ENCODE measurements at regions not wholly inside any gene's neighbourhood (a gene's known extent, or its start where the extent isn't known, plus 50 kb on each side); places are given as distances from the start of the nearest gene placed in this dataset.
"Not testable (repeated sequence)": the region's sequence is repeated elsewhere in the genome, so short reads cannot be mapped to it uniquely, and the experiment has no call there.

- DNase-seq, result peak; percentile 12
These were observed 66.3 kb downstream of the FAM72C start for GRCh38 chr1:143905214-143906179.

DNA sequence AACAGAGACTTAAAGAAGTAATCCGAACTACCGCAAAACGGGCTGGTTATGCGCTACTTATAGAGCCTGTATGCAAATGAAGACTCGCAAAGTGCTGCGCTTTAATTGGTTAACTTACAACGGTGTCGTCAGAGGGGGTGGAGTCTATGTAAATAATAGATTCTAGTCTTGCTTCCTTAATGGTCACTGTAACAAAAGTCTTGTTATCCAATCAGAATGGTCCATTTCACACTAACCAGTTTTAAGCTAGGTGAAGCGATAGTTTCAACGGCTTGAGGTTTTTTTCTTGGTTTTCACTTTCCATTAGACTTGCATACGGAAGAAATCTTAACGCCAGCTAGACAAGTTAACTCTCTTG is 67.2 kb downstream of the FAM72C start:
- not testable (repeated sequence) for DNase-seq

- DNase-seq, result not testable (repeated sequence)
These were observed 67.7 kb downstream of the FAM72C start for GRCh38 chr1:143903899-143904621.

DNA sequence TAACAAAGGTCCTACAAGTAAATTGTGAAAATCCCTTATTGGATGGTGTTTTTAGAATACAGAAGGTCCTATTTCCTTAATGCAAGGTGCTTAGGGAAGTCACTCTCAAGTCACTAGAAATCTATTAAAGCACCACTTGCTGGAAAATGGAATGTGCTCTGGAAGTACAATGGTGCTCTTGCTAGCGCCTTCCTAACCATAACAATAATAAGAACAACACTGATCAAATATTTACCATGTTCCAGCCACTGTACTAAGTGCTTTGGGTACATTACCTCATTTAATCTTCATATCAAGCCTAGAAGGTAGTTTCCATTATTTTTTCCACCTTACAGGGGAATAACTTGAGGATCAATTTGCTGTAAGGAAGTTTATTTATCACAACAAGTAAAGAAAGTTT is 75.4 kb downstream of the FAM72C start:
- not testable (repeated sequence) for DNase-seq

- peak; percentile 58 for DNase-seq
These were observed 86.7 kb downstream of the FAM72C start for GRCh38 chr1:143884932-143885574.

- peak; percentile 42 for DNase-seq
These were observed 87.3 kb downstream of the FAM72C start for GRCh38 chr1:143884532-143884931.

DNA sequence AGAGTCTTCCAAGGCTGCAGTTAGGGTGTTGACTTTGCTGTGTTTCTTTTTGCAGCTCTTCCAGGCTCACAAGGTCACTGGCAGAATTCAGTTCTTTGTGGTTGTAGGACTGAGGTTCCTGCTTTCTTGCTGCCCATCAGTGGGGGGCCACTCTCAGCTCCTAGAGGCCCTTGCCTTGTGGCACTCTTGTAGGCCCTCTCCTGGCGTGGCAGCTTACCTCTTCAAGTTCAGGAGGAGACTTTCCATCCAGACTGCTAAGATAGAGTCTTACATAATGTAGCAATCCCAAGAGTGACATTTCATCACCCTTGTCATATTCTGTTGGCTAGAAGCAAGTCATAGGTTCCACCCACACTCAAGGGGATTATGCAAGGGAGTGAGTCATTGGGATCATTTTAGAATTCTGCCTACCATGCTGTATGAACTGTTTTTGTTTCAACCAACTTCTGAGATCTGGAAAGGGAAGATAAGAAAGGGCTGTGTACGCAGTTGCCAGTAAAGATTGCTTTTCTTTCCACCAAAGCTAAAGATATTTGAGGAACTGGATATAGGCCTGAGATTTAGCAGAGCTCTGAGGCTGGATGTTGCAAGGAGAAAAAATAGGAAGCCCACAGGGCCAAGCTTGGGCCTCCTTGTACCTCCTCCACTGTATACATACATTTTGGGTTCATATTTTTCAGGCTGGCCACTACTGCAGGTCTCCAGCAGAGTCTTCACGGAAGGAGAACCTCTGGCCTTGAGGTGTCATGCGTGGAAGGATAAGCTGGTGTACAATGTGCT is 91.8 kb downstream of the FAM72C start:
- not testable (repeated sequence) for DNase-seq

DNA sequence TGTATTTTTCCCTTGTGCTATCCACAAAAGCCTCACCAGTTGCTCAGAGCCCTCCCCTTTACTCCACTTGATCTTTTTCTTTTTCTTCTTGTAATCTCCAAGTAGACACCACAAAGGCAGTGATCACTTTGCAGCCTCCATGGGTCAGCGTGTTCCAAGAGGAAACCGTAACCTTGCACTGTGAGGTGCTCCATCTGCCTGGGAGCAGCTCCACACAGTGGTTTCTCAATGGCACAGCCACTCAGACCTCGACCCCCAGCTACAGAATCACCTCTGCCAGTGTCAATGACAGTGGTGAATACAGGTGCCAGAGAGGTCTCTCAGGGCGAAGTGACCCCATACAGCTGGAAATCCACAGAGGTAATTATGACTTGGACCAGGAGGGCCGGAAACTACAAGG is 95.8 kb downstream of the FAM72C start:
- DNase-seq, result not testable (repeated sequence)

- DNase-seq, result not testable (repeated sequence)
These were observed 97.2 kb downstream of the FAM72C start for GRCh38 chr1:143874625-143875024.

DNA sequence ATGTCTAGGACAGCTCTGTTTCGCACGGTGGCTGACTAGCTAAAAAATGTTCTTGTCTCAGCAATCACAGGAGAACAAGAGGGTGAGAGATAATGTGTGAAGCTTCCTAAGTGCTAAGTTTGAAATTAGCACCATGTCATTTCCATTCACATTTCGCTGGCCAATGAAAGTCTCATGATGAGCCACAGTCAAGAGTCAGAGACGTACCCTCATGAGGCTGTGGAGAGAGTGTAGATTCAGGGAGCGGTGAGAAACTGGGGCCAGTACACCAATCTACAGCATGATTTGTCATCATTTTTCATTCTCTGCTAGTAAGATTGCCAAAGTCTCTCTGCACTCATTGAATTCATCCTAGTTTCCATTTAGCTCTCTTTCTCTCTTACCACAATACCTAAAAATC is 98.1 kb downstream of the FAM72C start:
- DNase-seq, result not testable (repeated sequence)

DNA sequence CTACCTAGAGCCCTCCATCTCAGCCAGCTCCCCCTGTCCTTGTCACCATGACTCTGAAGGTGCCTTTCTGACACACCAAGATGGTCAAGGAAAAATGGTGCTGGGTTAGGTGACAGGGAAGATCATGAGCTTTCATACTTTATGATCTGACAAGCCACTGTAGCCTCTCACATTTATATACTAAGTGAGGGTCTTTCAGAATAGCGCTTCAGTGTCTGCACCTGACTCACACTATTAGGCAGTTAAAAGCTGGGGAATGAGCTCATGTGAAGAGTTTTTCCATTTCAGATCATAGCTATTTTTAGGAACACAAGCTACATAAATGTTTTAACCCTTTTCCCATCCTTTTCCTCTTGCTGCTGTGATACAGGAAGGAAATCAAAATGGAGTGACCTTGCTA is 101.4 kb downstream of the FAM72C start:
- DNase-seq, result not testable (repeated sequence)

GRCh38 chr1:143867590-143868220 is 104.1 kb downstream of the FAM72C start:
- not testable (repeated sequence) for DNase-seq

DNA sequence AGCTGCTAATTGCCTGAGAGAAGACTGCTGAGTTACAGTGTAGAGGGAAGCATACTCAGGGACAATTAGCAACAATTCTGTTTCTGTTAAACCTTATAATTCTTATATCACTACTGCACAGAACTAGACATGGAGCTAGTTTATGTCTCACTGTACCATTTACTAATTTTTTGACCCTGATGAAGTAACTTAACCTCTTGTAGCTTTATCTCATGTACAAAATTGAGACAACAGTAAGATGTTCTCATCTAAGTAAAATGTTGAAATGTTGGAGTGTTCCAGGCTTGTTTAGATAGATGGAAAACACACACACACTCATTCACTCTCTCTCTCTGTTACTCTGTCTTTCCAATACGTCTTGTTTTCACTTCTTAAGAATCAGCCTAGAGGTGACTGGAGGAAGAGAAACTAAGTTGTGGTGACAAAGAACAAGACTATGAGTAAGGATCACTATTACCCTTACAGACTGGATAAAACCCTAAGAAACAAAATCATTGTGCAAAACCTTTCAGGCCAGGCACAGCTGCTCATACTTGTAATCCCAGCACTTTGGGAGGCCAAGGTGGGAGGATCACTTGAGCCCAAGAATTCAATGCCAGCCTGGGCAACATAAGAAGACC is 107.8 kb downstream of the FAM72C start:
- DNase-seq, result not testable (repeated sequence)

GRCh38 chr1:143862722-143863121 is 109.1 kb downstream of the FAM72C start:
- DNase-seq, result not testable (repeated sequence)

DNA sequence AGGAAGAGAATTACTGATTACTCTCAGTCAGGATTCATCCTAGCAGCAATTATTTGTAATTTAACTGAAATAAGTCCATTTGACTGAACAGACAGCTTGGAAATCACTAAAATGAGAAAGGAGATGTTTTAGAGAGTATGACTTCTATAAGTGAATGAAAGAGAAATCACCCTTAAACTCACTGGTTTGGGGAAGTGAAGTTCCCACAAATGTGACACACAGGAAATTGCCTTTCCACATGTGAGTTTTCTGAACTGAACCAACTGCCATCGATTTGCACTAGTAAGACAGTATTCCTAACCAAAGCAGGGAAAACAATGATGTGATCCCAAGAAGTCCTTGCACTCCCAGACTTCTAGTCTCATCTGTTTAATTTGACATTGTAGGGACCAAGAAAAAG is 110.5 kb downstream of the FAM72C start:
- DNase-seq, result not testable (repeated sequence)

DNA sequence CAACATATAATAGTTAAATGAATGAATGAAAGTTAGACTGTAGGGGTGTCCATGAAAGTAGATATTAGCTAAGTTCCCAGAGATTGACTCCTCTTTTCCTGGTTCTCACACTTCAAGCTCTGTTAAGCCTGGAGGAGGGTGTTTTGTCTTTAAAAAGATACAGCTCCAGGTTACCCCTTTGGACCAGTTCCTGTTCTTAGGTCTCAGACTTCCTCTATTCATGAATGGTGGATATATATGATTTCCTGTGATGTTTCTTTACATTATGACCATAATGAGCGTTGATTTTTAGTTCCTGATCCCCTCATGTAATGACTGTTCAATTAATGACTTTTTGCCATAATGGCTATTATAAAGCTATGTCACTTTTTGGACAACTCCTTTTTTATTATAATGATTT is 115.9 kb downstream of the FAM72C start:
- not testable (repeated sequence) for DNase-seq

DNA sequence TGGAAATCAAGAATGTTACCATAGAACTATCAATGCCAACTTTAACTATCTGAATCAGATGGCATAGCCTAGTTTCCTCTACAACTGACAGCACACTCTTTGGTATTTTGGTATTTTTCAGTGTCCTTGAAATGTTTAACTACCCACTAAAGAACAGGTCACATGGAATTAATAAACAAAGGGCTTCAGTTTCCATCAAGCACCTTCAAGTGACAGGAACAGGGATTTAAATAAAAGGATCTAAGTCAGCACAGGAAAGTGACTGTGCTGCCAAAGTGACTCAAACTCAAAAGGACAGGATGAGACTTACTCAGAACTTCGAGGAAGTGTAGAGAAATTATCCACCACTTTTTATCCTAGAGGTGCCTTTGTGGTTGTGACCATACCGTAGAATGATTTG is 117.7 kb downstream of the FAM72C start:
- DNase-seq, result not testable (repeated sequence)

DNA sequence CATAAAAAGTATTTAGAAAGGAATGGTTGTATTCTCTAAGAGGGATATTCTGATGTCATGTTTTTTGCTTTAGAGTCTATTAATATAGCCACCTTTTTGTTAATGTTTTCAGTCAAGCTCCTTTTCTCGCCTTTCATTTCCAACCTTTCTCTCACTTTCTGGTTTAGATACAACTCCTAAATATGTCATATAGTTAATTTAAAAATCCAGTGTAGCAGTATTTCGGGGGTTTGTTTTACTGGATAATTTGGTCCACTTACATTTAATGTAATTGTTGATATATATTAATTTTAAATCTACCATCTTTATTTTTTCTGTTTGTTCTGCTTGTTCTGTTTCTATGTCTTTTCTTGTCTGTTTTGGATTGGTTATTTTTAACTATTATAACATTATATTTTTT is 121.1 kb downstream of the FAM72C start:
- not testable (repeated sequence) for DNase-seq

- not testable (repeated sequence) for DNase-seq
These were observed 122.9 kb downstream of the FAM72C start for GRCh38 chr1:143848859-143849258.

- DNase-seq, result not testable (repeated sequence)
These were observed 126.6 kb downstream of the FAM72C start for GRCh38 chr1:143845193-143845592.

DNA sequence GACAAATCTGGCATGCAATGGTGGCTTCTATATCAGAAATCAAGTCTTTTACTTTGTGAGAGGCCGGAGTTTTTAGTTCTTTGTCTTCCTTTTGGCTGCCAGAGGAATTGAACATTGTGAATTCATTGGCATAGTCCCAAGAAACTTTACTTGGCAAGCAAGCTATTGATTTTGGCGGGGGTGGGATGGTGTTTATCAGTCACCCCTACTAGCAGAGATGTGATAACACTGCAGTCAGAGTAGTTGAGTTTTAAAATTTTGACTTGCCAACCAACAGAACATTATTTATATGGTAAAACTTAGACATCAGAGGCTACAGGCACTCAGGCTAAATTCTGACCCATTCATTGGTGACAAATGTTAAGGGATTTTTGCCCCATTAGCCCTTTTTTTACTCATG is 129.7 kb downstream of the FAM72C start:
- not testable (repeated sequence) for DNase-seq

All from stimulated activated CD4-positive, alpha-beta T cell treated with anti-CD3 and anti-CD28 coated beads, Interleukin-12 subunit alpha, Interleukin-12 subunit beta, amount 100 ng/mL, for 4 hours (primary cell).